Type B pancreatic cell (in vitro differentiated cells): ENCODE measurements at regions not wholly inside any gene's neighbourhood (a gene's known extent, or its start where the extent isn't known, plus 50 kb on each side); places are given as distances from the start of the nearest gene placed in this dataset.

Experiments used
- DNase-seq: peaks from one replicate; pipeline ENCODE4 v3.0.0; 2021; ENCODE audit warnings: mixed read lengths; ENCODE audit not compliant: unreplicated experiment; ENCODE audit errors: extremely low spot score
- H3K27ac Mint-ChIP-seq: 2 replicates; pipeline ENCODE4 v1.8.0; 2021; ENCODE audit warnings: mild to moderate bottlenecking, mixed read lengths
- H3K27me3 Mint-ChIP-seq: 2 replicates; pipeline ENCODE4 v1.8.0; 2021; ENCODE audit warnings: mixed read lengths
- H3K36me3 Mint-ChIP-seq: 2 replicates; pipeline ENCODE4 v1.8.0; 2021; ENCODE audit warnings: mixed read lengths
- H3K4me1 Mint-ChIP-seq: one replicate; pipeline ENCODE4 v1.8.0; 2021; ENCODE audit warnings: mixed read lengths; ENCODE audit not compliant: unreplicated experiment
- H3K4me3 Mint-ChIP-seq: 2 replicates; pipeline ENCODE4 v1.8.0; 2021; ENCODE audit warnings: mild to moderate bottlenecking, mixed read lengths
- H3K9me3 Mint-ChIP-seq: 2 replicates; pipeline ENCODE4 v1.8.0; 2021; ENCODE audit warnings: mixed read lengths
- TF ChIP-seq, protein P1 (sequence below): fragments of 200-600 bp; sonication (generic); conservative IDR thresholded peaks from 2 replicates; pipeline ENCODE4 v1.5.0; 2021; ENCODE audit warnings: antibody characterized with exemption, mild to moderate bottlenecking

DNA sequence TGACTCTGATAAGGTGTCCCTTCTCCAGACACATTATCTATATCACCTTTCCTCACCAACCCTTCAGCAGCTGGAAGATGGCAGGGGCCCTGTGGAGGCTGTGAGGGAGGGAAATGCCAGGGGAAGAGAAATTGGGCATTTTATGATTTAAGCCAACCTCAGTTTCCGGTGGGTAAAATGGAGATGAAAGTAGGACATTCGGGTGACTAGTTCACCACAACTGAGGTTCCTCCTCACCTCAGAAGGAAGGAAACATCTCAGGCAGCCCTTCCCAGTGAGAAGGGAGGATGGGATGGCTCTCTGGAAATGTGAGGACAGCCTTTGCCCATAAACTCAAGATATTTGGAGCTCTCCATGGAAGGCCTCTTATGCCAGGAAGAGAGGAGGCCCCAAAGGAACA lies 251.5 kb downstream of the MID1IP1 start:
- Mint-ChIP-seq H3K9me3 (peaks cover 5% of the 10 kb centered on the region), H3K4me1 (peaks cover 5% of the 10 kb centered on the region), H3K27ac (no peak overlapping the region), H3K4me3 (no peak overlapping the region), H3K36me3 (no peaks in the 10 kb centered on the region), H3K27me3 (no peaks in the 10 kb centered on the region)
- TF ChIP-seq, protein P1, sequence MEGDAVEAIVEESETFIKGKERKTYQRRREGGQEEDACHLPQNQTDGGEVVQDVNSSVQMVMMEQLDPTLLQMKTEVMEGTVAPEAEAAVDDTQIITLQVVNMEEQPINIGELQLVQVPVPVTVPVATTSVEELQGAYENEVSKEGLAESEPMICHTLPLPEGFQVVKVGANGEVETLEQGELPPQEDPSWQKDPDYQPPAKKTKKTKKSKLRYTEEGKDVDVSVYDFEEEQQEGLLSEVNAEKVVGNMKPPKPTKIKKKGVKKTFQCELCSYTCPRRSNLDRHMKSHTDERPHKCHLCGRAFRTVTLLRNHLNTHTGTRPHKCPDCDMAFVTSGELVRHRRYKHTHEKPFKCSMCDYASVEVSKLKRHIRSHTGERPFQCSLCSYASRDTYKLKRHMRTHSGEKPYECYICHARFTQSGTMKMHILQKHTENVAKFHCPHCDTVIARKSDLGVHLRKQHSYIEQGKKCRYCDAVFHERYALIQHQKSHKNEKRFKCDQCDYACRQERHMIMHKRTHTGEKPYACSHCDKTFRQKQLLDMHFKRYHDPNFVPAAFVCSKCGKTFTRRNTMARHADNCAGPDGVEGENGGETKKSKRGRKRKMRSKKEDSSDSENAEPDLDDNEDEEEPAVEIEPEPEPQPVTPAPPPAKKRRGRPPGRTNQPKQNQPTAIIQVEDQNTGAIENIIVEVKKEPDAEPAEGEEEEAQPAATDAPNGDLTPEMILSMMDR = no peak
- DNase-seq = no peak

- Mint-ChIP-seq H3K36me3 (no peaks in the 10 kb centered on the region), H3K4me1 (no peaks in the 10 kb centered on the region), H3K9me3 (peaks cover 15% of the 10 kb centered on the region), H3K27ac (no peak overlapping the region), H3K4me3 (no peak overlapping the region), H3K27me3 (no peaks in the 10 kb centered on the region)
- TF ChIP-seq, protein P1 = no peak
- DNase-seq = no peak
Measured at GRCh38 chrX:39058724-39059123, 257.5 kb downstream of the MID1IP1 start.

GRCh38 chrX:39059866-39060265 lies 258.6 kb downstream of the MID1IP1 start:
- peaks cover 15% of the 10 kb centered on the region for H3K9me3 Mint-ChIP-seq
- no peak for DNase-seq
- no peaks in the 10 kb centered on the region for H3K4me1 Mint-ChIP-seq
- H3K36me3 Mint-ChIP-seq = no peaks in the 10 kb centered on the region
- TF ChIP-seq, protein P1 = no peak
- H3K4me3 Mint-ChIP-seq = no peak overlapping the region
- H3K27me3 Mint-ChIP-seq = no peaks in the 10 kb centered on the region
- no peak overlapping the region for H3K27ac Mint-ChIP-seq

DNA sequence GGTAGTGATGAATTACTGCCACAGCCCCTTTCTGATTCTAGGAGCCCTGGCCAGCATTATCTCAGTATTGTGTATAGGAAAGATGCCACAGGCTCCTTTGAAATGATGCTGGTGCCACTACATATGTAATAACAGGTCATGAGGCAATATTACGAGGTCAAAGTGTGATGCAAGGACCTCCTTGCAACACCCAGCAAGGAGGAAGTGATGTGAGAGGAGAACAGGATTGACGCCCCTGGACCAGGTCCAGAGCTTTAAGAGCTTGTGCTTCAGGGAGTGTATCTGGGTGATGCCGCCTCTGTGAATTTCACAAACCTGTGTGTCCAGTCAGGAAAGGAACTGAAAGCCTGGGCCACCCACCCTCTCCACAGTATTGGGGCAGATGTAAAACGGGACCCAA lies 261.8 kb downstream of the MID1IP1 start:
- H3K4me1 Mint-ChIP-seq = peaks cover 6% of the 10 kb centered on the region
- H3K36me3 Mint-ChIP-seq = no peaks in the 10 kb centered on the region
- peaks cover 10% of the 10 kb centered on the region for H3K9me3 Mint-ChIP-seq
- no peak for DNase-seq
- no peak overlapping the region for H3K27ac Mint-ChIP-seq
- TF ChIP-seq, protein P1 = no peak
- H3K27me3 Mint-ChIP-seq = no peaks in the 10 kb centered on the region
- no peak overlapping the region for H3K4me3 Mint-ChIP-seq

GRCh38 chrX:39063702-39064101 lies 262.4 kb downstream of the MID1IP1 start:
- TF ChIP-seq, protein P1 = no peak
- no peak overlapping the region for H3K4me3 Mint-ChIP-seq
- H3K9me3 Mint-ChIP-seq = peaks cover 10% of the 10 kb centered on the region
- H3K36me3 Mint-ChIP-seq = no peaks in the 10 kb centered on the region
- no peak overlapping the region for H3K27ac Mint-ChIP-seq
- no peaks in the 10 kb centered on the region for H3K27me3 Mint-ChIP-seq
- DNase-seq = no peak
- H3K4me1 Mint-ChIP-seq = peaks cover 6% of the 10 kb centered on the region
